PFSK-1 (cell line): ENCODE measurements at regions not wholly inside any gene's neighbourhood (a gene's known extent, or its start where the extent isn't known, plus 50 kb on each side); places are given as distances from the start of the nearest gene placed in this dataset.

ENCODE experiments used
- POLR2AphosphoS5 ChIP-seq: IDR thresholded peaks from 2 replicates; pipeline ENCODE4 v1.6.1; 2012; ENCODE audit warnings: low read depth, mild to moderate bottlenecking, control low read depth, low read length, moderate library complexity
- REST ChIP-seq, 2 experiments: IDR thresholded peaks; 2 replicates each; pipeline versions ENCODE4 v1.6.1 to v1.8.0; 2011 to 2012; ENCODE audit warnings: low read depth in 2 of 2, low read length in 2 of 2, control low read depth in 1 of 2, inconsistent platforms in 1 of 2, mild to moderate bottlenecking in 1 of 2, moderate library complexity in 1 of 2; ENCODE audit not compliant: insufficient read depth in 1 of 2

DNA sequence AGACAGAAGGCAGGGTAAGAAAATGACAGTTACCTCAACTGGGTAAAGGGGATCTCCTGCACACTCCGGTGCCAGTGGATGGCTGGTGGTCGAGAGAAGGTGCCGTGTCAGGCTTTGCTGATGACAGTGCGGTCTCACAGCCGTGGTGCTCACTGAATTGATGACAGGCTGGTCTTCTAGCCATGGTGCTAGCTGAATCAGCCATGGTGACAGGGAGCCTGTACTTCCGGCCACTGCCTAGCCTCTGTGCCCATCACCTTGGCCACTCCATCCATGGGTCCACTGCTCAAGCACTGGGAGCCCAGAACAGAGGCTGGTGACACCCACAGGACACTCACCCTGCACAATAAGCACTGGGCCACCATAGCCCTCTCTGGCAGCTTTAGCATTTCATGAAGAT is 315.9 kb downstream of the FBXO15 start:
- TF ChIP-seq POLR2AphosphoS5 (no peak), REST (IDR thresholded peaks at IDR 0.05; ENCODE audit: insufficient read depth in 1 of 2, low read depth in 2 of 2, low read length in 2 of 2) (no peak)
